ENCODE measurements at regions not wholly inside any gene's neighbourhood (a gene's known extent, or its start where the extent isn't known, plus 50 kb on each side); places are given as distances from the start of the nearest gene placed in this dataset.

DNA sequence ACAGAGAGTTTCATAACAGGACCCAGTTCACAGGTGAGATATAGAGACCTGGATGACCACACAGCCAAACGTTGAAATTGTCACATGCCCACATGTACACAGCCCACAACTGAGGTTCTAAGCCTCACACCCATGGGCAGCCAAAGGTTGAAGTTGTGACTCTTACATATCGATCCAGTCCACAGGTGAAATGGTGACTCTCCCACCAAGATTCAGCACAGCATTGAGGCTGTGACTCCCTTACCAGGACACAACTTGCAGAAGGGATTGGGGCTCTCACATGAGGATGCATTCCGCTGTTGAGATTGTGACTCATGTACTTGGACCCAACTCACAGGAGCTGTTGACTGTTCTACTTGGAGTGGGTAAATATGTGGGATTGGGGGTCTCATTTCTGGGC is 1836.4 kb downstream of the TP53TG3F start:
- TF ChIP-seq CTCF (IDR thresholded peaks at IDR 0.05): no peak
- no peak for TF ChIP-seq POLR2A (IDR thresholded peaks at IDR 0.05)
- no peak for TF ChIP-seq EP300 (IDR thresholded peaks at IDR 0.05)
- no peak for TF ChIP-seq POLR2AphosphoS5 (IDR thresholded peaks at IDR 0.05)
